ENCODE measurements at regions not wholly inside any gene's neighbourhood (a gene's known extent, or its start where the extent isn't known, plus 50 kb on each side); places are given as distances from the start of the nearest gene placed in this dataset.
A peak's percentile ranks its signal among the peaks of the same experiment; 100 is the strongest.

DNA sequence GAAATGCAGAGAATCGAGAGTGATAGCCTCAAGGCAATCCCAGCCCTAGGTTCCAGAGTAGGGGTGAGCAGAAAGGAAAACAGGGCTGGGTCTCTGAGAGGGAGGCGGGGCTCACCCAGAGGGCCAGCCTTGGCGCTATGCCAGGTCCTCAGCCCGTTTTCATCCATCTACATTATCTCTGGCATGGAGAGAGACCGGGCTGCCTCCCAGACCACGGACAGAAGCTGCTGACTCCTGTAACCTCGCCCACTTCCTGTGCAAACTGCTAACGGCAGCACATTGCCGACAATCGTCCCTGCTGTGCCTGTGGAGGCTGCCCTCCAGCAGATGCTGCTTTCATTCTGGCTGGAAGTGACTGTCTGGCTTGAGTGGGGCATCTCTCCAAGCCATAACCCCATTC, 569.1 kb downstream of the NPHP4 start:
- Mint-ChIP-seq H3K36me3 (no peaks in the 10 kb centered on the region), H3K4me1 (peaks cover 23 to 58% (median 34%) of the 10 kb centered on the region in 4 donors), H3K4me3 (peak overlapping the region in 8 of 10 donors; percentile 58 to 77 (median 64)), H3K27me3 (peaks cover 0 to 10% (median 5%) of the 10 kb centered on the region in 5 donors), H3K9me3 (no peaks in the 10 kb centered on the region), H3K27ac (peak overlapping the region in 8 of 10 donors; percentile 11 to 87 (median 34))
- POLR2A ChIA-PET, result interaction anchor here (1.4 kb wide), 1 partner anchor 35 kb away, joined by 3 read pairs; no protein-coding TSS in a partner anchor
- peak in 7 of 10 donors; percentile 21 to 44 (median 38) for DNase-seq
- peak; percentile 84 to 97 for ATAC-seq

DNA sequence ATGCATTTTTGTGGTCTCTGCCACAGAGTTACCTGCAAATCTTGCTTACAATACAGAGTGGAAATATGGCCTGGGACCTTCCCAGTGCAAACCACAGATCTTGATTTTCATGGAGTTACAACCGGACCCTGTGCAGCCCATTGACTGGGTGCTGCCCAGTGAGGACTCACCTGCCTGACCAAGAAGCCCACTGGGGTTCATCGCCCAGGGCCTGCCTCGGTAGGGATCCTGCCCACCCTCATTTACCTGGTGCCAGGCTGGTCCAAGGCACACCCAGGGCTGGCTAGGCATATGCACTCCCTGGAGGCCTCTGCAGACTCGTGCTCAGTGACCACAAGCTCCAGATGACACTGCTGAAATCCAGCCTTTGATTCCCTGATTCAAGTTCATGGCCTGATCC, 572.7 kb downstream of the NPHP4 start:
- Mint-ChIP-seq H3K27ac (peak overlapping the region in 2 of 10 donors; percentile 41), H3K27me3 (peaks cover 0 to under 1% (median 0%) of the 10 kb centered on the region in 5 donors), H3K36me3 (no peaks in the 10 kb centered on the region), H3K4me3 (no peak overlapping the region), H3K9me3 (no peaks in the 10 kb centered on the region), H3K4me1 (peaks cover 25 to 60% (median 42%) of the 10 kb centered on the region in 4 donors)
- DNase-seq (no peak), ATAC-seq (no peak)
- POLR2A ChIA-PET, result interaction anchor here (1.7 kb wide), 1 partner anchor 11 kb away, joined by 5 read pairs; no protein-coding TSS in a partner anchor

DNA sequence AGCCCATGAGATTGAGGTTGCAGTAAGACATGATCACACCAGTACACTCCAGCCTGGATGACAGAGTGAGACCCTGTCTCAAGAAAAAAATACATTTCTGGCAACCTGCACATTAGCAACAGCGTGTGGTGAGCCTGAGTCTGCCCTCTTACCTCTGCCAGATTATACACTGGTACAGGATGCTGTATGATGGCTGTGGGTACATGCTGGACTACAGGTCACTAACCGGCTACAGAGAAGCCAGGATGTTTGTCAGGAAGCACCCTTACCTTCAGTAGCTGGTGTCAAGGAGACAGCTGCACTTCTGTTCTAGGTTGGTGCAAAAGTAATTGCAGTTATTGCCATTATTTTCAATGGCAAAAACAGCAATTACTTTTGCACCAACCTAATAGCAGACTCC, 575.7 kb downstream of the NPHP4 start:
- Mint-ChIP-seq H3K4me3 (no peak overlapping the region), H3K4me1 (peaks cover 8 to 40% (median 19%) of the 10 kb centered on the region in 4 donors), H3K36me3 (no peaks in the 10 kb centered on the region), H3K27ac (peak overlapping the region in 3 of 10 donors; percentile 32 to 61 (median 38)), H3K27me3 (no peaks in the 10 kb centered on the region), H3K9me3 (no peaks in the 10 kb centered on the region)
- ATAC-seq (no peak), DNase-seq (no peak)
- POLR2A ChIA-PET, result no interaction called here

DNA sequence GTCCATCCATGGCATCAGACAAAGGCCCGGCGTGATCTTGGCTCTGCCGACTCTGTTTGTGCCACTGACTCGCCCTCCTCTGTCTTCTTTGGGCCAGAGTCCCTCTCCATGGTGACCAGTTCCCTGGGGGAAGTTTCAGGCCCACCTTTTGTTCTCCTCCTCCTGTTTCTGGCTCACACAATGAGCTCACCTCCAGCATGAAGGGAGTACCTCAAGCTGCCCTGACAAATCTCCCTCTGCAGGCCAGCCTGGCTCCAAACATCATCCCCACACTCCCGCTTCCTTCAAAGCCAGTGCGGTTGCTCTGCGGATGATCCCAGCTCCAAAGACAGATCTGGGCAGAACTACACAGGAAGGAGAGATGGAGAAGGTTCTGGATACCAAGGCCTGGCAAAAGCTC, 576.6 kb downstream of the NPHP4 start:
- Mint-ChIP-seq H3K27me3 (no peaks in the 10 kb centered on the region), H3K4me1 (peaks cover 11 to 46% (median 23%) of the 10 kb centered on the region in 4 donors), H3K36me3 (no peaks in the 10 kb centered on the region), H3K9me3 (no peaks in the 10 kb centered on the region), H3K4me3 (no peak overlapping the region), H3K27ac (peak overlapping the region in 4 of 10 donors; percentile 30 to 71 (median 56))
- ATAC-seq (no peak), DNase-seq (no peak)
- POLR2A ChIA-PET, result no interaction called here

DNA sequence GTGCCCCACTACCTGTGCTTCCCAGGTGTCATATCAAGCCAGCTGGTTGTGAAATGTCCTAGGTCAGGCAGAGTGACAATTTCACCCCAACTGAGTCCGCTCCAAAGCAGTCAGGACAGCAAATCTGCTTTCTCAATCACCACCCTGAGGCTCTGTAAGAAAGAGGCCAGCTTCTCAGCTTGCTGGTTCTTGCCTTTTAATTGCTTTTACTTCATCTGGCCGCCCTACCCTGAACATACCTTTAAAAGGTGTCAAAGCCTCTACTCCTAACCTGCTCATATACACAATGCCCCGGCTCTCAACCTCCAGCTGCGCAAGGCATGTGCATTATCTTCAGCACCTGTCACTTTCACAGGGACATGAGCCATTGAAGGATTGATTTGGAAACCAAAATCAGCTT, 581.6 kb downstream of the NPHP4 start:
- H3K27me3 Mint-ChIP-seq, result no peaks in the 10 kb centered on the region
- peak overlapping the region in 1 of 10 donors; percentile 11 for H3K27ac Mint-ChIP-seq
- H3K4me3 Mint-ChIP-seq, result no peak overlapping the region
- ATAC-seq, result no peak
- peaks cover 6 to 24% (median 10%) of the 10 kb centered on the region in 4 donors for H3K4me1 Mint-ChIP-seq
- DNase-seq, result peak in 1 of 10 donors; percentile 23
- H3K9me3 Mint-ChIP-seq, result peaks cover 0 to 13% (median 0%) of the 10 kb centered on the region in 9 donors
- H3K36me3 Mint-ChIP-seq, result peaks cover 0 to 7% (median 0%) of the 10 kb centered on the region in 3 donors
- POLR2A ChIA-PET, result interaction anchor here (1.1 to 1.8 kb wide), 2 partner anchors 21 to 123 kb away, joined by 5 to 7 read pairs; no protein-coding TSS in a partner anchor

DNA sequence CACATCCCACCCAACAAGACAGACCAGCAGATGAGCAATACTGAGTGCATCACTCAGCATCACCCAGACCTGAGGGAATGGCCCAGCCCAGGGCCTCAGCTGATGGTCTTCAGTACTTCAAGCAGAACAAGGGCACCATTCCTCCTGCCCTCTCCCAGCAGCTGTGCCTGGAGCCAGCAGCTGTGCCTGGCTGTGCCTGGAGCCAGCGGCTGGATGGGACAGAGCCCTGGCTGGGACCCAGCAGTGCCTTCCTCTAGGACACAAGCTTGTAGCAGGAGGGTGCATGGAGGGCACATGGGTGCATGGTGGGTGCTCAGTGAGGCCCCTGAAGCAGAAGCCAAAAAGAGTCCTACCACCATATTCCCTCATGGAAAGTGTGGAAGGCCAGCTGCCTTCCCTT, 583.8 kb downstream of the NPHP4 start:
- peak overlapping the region in 1 of 10 donors; percentile 69 for H3K27ac Mint-ChIP-seq
- H3K4me1 Mint-ChIP-seq, result peaks cover 7 to 17% (median 9%) of the 10 kb centered on the region in 4 donors
- peaks cover 0 to 13% (median 0%) of the 10 kb centered on the region in 9 donors for H3K9me3 Mint-ChIP-seq
- DNase-seq, result peak in 1 of 10 donors; percentile 22
- POLR2A ChIA-PET, result interaction anchor here (0.9 kb wide), 1 partner anchor 12 kb away, joined by 5 read pairs; no protein-coding TSS in a partner anchor
- no peak for ATAC-seq
- no peaks in the 10 kb centered on the region for H3K27me3 Mint-ChIP-seq
- no peak overlapping the region for H3K4me3 Mint-ChIP-seq
- peaks cover 0 to 7% (median 0%) of the 10 kb centered on the region in 3 donors for H3K36me3 Mint-ChIP-seq

DNA sequence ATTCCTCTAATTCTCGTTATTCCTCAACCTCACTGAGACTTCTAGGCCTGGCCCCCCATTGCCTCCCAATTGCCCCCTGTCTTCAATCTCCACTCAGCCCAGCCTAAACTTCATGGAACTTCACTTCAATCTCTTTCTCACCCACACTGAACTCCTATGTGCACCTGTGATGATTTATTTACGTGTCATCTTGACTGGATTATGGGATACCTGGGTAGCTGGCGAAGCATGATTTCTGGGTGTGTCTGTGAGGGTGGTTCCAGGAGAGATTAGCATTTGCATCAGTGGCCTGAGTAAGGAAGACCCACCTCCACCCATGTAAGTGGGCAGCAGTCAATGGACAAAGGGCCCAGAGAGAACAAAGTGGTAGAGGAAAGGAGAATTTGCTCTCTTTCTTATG, 587.0 kb downstream of the NPHP4 start:
- Mint-ChIP-seq H3K9me3 (peaks cover 0 to 13% (median 0%) of the 10 kb centered on the region in 9 donors), H3K4me1 (peaks cover 0 to 19% (median 8%) of the 10 kb centered on the region in 4 donors), H3K4me3 (no peak overlapping the region), H3K36me3 (peaks cover 0 to 7% (median 0%) of the 10 kb centered on the region in 3 donors), H3K27me3 (no peaks in the 10 kb centered on the region), H3K27ac (peak overlapping the region in 3 of 10 donors; percentile 24 to 59 (median 47))
- no peak for ATAC-seq
- POLR2A ChIA-PET, result no interaction called here
- DNase-seq, result no peak

DNA sequence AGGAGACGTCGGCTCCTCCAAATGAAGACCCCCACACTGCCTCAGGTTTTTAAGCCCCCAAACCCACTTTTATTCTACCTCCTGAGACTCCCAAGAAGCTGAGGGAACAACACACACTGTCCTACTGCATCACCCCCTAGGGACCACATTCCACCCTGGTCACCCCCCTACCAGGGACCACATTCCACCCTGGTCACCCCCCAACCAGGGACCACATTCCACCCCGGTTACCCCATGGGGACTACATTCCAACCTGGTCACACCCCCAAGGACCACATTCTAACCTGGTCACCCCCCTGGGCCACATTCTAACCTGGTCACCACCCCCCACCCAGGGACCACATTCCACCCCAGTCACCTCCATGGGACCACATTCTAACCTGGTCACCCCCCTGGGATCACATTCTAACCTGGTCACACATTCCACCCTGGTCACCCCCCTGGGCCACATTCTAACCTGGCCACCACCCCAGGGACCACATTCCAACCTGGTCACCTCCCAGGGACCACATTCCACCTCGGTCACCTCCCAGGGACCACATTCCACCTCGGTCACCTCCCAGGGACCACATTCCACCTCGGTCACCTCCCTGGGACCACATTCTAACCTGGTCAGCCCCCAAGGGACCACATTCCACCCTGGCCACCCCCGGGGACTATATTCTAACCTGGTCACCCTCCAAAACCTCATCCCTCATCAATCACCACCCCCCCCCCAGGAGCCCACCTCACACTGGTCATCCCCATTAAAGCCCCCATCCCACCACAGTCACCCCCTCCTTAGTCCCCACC, 587.6 kb downstream of the NPHP4 start:
- ATAC-seq, result no peak
- DNase-seq, result peak in 1 of 10 donors; percentile 57
- H3K9me3 Mint-ChIP-seq, result peaks cover 0 to 13% (median 0%) of the 10 kb centered on the region in 9 donors
- no peaks in the 10 kb centered on the region for H3K27me3 Mint-ChIP-seq
- POLR2A ChIA-PET, result no interaction called here
- peaks cover 4 to 26% (median 11%) of the 10 kb centered on the region in 4 donors for H3K4me1 Mint-ChIP-seq
- no peak overlapping the region for H3K4me3 Mint-ChIP-seq
- peaks cover 0 to 7% (median 0%) of the 10 kb centered on the region in 3 donors for H3K36me3 Mint-ChIP-seq
- H3K27ac Mint-ChIP-seq, result peak overlapping the region in 2 of 10 donors; percentile 24 to 64

DNA sequence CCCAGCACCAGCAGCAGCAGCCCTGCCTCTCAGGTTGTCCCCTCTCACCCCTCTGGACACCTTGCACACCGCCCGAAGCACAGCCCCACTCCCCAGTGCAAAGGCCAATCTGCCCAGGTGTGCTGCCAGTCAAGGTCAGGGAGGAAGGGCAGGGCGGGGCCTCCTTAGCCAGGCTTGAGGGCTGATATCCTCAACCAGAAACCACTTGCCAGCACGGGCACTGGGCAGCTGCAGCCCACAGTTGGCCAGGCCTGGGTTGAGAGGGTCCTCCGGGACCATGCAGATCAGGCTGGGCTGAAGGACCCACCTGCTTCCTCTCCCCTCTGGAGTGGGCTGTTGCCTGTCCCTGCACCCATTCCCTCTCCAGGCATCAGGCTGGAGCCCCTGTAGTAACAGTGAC, 588.3 kb downstream of the NPHP4 start:
- Mint-ChIP-seq H3K4me3 (no peak overlapping the region), H3K27ac (peak overlapping the region in 1 of 10 donors; percentile 64), H3K9me3 (peaks cover 0 to 9% (median 0%) of the 10 kb centered on the region in 9 donors), H3K36me3 (peaks cover 0 to 3% (median 0%) of the 10 kb centered on the region in 3 donors), H3K27me3 (no peaks in the 10 kb centered on the region), H3K4me1 (peaks cover 4 to 30% (median 16%) of the 10 kb centered on the region in 4 donors)
- DNase-seq (peak in 1 of 10 donors; percentile 50), ATAC-seq (no peak)
- POLR2A ChIA-PET, result no interaction called here

DNA sequence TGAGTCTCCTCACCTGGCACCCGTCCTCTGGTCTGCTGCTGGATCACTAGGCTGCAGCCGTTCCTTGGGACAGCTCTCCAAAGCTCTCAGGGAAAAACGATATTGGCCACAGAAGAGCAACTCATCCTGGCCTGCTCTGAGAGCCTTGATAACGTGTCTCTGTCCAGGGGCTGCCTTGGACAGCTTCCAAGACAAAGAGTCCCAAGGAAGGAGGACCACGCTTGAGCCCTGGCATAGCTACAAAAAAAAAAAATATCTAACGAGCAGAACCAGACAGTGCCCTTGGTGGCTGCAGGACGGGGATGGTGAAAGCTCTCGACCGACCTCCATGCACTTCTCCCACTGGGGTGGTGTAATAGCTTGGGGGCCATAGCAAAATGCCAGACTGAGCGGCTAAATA, 589.6 kb downstream of the NPHP4 start:
- no peaks in the 10 kb centered on the region for H3K36me3 Mint-ChIP-seq
- no peak overlapping the region for H3K27ac Mint-ChIP-seq
- no peak for ATAC-seq
- no peak overlapping the region for H3K4me3 Mint-ChIP-seq
- peaks cover 0 to 10% (median 0%) of the 10 kb centered on the region in 9 donors for H3K9me3 Mint-ChIP-seq
- POLR2A ChIA-PET, result no interaction called here
- DNase-seq, result peak in 1 of 10 donors; percentile 24
- H3K4me1 Mint-ChIP-seq, result peaks cover 4 to 33% (median 18%) of the 10 kb centered on the region in 4 donors
- no peaks in the 10 kb centered on the region for H3K27me3 Mint-ChIP-seq

DNA sequence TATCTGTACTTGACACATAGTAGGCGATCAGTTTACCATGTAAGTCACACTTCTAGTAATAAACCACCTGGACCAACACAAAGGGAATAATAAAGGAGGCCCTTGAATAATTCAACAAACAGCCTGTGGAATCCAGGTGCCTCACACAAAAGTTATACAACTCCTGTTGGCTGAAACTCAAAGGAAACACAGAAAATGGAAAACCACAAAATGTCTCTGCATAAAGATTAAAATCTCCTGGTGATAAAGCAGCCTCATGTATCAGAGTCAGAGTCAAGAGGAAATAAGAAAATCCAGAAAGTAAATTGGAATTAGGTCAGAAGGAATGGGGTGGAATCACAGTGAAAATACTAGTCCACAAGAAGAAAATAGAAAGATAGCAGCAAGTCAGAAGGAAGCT, 592.5 kb downstream of the NPHP4 start:
- Mint-ChIP-seq H3K9me3 (peaks cover 0 to 10% (median 0%) of the 10 kb centered on the region in 9 donors), H3K27ac (peak overlapping the region in 2 of 10 donors; percentile 39 to 41), H3K4me3 (no peak overlapping the region), H3K36me3 (no peaks in the 10 kb centered on the region), H3K4me1 (peaks cover 4 to 36% (median 17%) of the 10 kb centered on the region in 4 donors), H3K27me3 (no peaks in the 10 kb centered on the region)
- DNase-seq, result no peak
- POLR2A ChIA-PET, result interaction anchor here (0.6 kb wide), 1 partner anchor 240 kb away, joined by 3 read pairs; no protein-coding TSS in a partner anchor
- no peak for ATAC-seq

DNA sequence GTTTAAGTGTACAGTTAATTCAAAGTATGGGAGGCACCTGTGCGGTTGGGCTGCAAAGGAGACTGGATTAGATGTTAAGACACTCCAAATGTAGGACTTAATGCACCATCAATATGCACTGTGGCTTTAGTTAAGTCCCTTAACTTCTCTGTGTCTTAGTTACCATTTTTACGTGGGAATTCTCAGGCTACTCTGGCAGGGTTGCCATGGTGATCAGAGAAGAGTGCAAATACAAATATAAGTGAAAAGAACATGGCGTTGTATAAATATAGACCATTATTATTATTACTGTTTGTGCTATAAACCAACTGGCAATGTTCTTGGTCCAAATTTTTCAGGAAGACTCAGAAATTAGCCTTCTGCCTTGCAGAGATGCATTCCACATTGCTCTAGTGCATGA, 595.6 kb downstream of the NPHP4 start:
- peaks cover 0 to 10% (median 0%) of the 10 kb centered on the region in 9 donors for H3K9me3 Mint-ChIP-seq
- no peak overlapping the region for H3K27ac Mint-ChIP-seq
- peaks cover 13 to 58% (median 38%) of the 10 kb centered on the region in 4 donors for H3K4me1 Mint-ChIP-seq
- ATAC-seq (no peak), DNase-seq (peak in 1 of 10 donors; percentile 14)
- POLR2A ChIA-PET, result no interaction called here
- no peaks in the 10 kb centered on the region for H3K27me3 Mint-ChIP-seq
- no peaks in the 10 kb centered on the region for H3K36me3 Mint-ChIP-seq
- H3K4me3 Mint-ChIP-seq, result no peak overlapping the region

DNA sequence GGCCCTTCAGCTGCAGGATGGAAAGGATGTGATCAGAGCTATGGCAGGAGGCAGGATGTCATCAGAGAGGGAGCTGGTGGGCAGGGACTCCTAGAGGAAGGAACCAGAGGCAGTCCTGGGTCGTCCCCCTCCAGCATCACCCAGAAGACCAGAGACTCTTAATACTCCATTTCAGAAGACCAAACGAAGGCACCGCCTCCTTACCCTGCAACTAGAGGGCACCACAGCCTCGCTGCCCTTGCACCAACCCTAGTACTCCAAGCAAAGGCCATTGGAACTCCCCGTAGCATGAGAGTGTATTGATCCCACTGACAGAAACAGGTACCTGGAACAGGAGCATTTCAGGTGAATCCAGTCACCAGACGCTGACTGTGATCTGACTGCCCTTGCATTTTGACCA, 598.1 kb downstream of the NPHP4 start:
- peak overlapping the region in 1 of 10 donors; percentile 15 for H3K4me3 Mint-ChIP-seq
- ATAC-seq (no peak), DNase-seq (peak in 1 of 10 donors; percentile 53)
- H3K27me3 Mint-ChIP-seq, result no peaks in the 10 kb centered on the region
- peak overlapping the region in 5 of 10 donors; percentile 18 to 69 (median 45) for H3K27ac Mint-ChIP-seq
- peaks cover 13 to 37% (median 30%) of the 10 kb centered on the region in 4 donors for H3K4me1 Mint-ChIP-seq
- peaks cover 0 to 7% (median 0%) of the 10 kb centered on the region in 9 donors for H3K9me3 Mint-ChIP-seq
- no peaks in the 10 kb centered on the region for H3K36me3 Mint-ChIP-seq
- POLR2A ChIA-PET, result no interaction called here

Measured in naive thymus-derived CD8-positive, alpha-beta T cell (primary cell).